GM04504 (cell line): ENCODE measurements at regions not wholly inside any gene's neighbourhood (a gene's known extent, or its start where the extent isn't known, plus 50 kb on each side); places are given as distances from the start of the nearest gene placed in this dataset.
"Not testable (repeated sequence)": the region's sequence is repeated elsewhere in the genome, so short reads cannot be mapped to it uniquely, and the experiment has no call there.

Source experiments
- DNase-seq: peaks from one replicate; pipeline ENCODE4 v3.0.0-alpha.2; 2012; ENCODE audit warnings: low read depth

GRCh38 chr4:38420254-38420653, 243.7 kb upstream of the KLF3 start:
- DNase-seq, result not testable (repeated sequence)

GRCh38 chr4:38422850-38423249, 241.1 kb upstream of the KLF3 start:
- no peak for DNase-seq

GRCh38 chr4:38424151-38424871, 239.7 kb upstream of the KLF3 start:
- DNase-seq, result no peak

- DNase-seq, result no peak
Measured at GRCh38 chr4:38426532-38426931, 237.5 kb upstream of the KLF3 start.

GRCh38 chr4:38430841-38431240, 233.2 kb upstream of the KLF3 start:
- DNase-seq, result no peak

- DNase-seq, result no peak
Measured at GRCh38 chr4:38442073-38442788, 221.8 kb upstream of the KLF3 start.

GRCh38 chr4:38449506-38450174, 214.4 kb upstream of the KLF3 start:
- no peak for DNase-seq

- no peak for DNase-seq
Measured at GRCh38 chr4:38452009-38452408, 212.0 kb upstream of the KLF3 start.

- no peak for DNase-seq
Measured at GRCh38 chr4:38452542-38452941, 211.5 kb upstream of the KLF3 start.

GRCh38 chr4:38453253-38453881, 210.6 kb upstream of the KLF3 start:
- DNase-seq, result no peak

GRCh38 chr4:38454284-38454683, 209.7 kb upstream of the KLF3 start:
- no peak for DNase-seq

GRCh38 chr4:38455092-38455862, 208.7 kb upstream of the KLF3 start:
- no peak for DNase-seq

GRCh38 chr4:38456096-38456495, 207.9 kb upstream of the KLF3 start:
- no peak for DNase-seq

GRCh38 chr4:38461342-38461741, 202.7 kb upstream of the KLF3 start:
- no peak for DNase-seq

- no peak for DNase-seq
Measured at GRCh38 chr4:38462367-38463055, 201.5 kb upstream of the KLF3 start.

- DNase-seq, result no peak
Measured at GRCh38 chr4:38463268-38463958, 200.6 kb upstream of the KLF3 start.

- DNase-seq, result no peak
Measured at GRCh38 chr4:38464328-38464727, 199.7 kb upstream of the KLF3 start.

- no peak for DNase-seq
Measured at GRCh38 chr4:38466401-38466800, 197.6 kb upstream of the KLF3 start.

- DNase-seq, result no peak
Measured at GRCh38 chr4:38467296-38467695, 196.7 kb upstream of the KLF3 start.

GRCh38 chr4:38468339-38468866, 195.6 kb upstream of the KLF3 start:
- no peak for DNase-seq
